HepG2 (cell line): ENCODE measurements at regions not wholly inside any gene's neighbourhood (a gene's known extent, or its start where the extent isn't known, plus 50 kb on each side); places are given as distances from the start of the nearest gene placed in this dataset.

Experiments
- ATAC-seq: fragments of 200-7000 bp; cut with Tn5 transposase; 3 replicates; pipeline ENCODE4 v1.9.1; 2020; ENCODE audit warnings: mild to moderate bottlenecking, moderate library complexity
- BruUV-seq: library from RNA; stranded (reverse); fragments of 400-500 nt; replicated peaks from 2 replicates; lab custom pipeline; 2021; lab: Mats Ljungman, UMichigan
- CTCF ChIA-PET: fragments of 300-600 bp; formaldehyde crosslinking; extraction: SDS; loops from one replicate; lab custom pipeline; 2021; ENCODE audit warnings: low total read pairs, inconsistent platforms, low intra/inter-chr PET ratio; lab: Yijun Ruan, JAX
- POLR2A ChIA-PET: fragments of 350-600 bp; sonication (Branson Sonifier 250); formaldehyde crosslinking; loops from one replicate; lab custom pipeline; 2020; ENCODE audit warnings: antibody characterized with exemption, inconsistent platforms; lab: Yijun Ruan, JAX
- DNase-seq: peaks from one replicate; pipeline ENCODE4 v3.0.0-alpha.2; 2015; ENCODE audit warnings: low spot score
- FAIRE-seq: peaks from 3 replicates; lab custom pipeline; 2011; peaks lifted over from hg19 to GRCh38; lab: Jason Lieb, UNC
- H2AFZ ChIP-seq: one replicate; pipeline ENCODE4 v1.6.1; 2011; ENCODE audit warnings: low read length, inconsistent platforms
- H3K27ac ChIP-seq: fragments of 300-600 bp; 3 replicates; pipeline ENCODE4 v1.8.0; 2011; ENCODE audit warnings: mixed run types, mild to moderate bottlenecking, mixed read lengths, low read length, inconsistent platforms; ENCODE audit not compliant: insufficient read depth; ENCODE audit errors: extremely low read length
- H3K27me3 ChIP-seq, 2 experiments: fragments of 200-600 bp in 1 of 2; 2 replicates in 1 of 2; 3 replicates in 1 of 2; pipeline versions ENCODE4 v1.6.0 to v1.8.0; 2011; ENCODE audit warnings: low read length in 2 of 2, mild to moderate bottlenecking in 2 of 2, moderate library complexity in 2 of 2, inconsistent platforms in 1 of 2; ENCODE audit not compliant: insufficient read depth in 2 of 2, control insufficient read depth in 1 of 2
- H3K36me3 ChIP-seq, 2 experiments: fragments of 200-600 bp in 1 of 2; replicated peaks in 1 of 2; 2 replicates in 1 of 2; 3 replicates in 1 of 2; pipeline versions ENCODE4 v1.5.1 to v1.8.0; 2011; ENCODE audit warnings: low read length in 2 of 2, inconsistent platforms in 1 of 2; ENCODE audit not compliant: insufficient read depth in 2 of 2, control insufficient read depth in 1 of 2
- H3K4me1 ChIP-seq: 2 replicates; pipeline ENCODE4 v1.5.1; 2012; ENCODE audit warnings: low read length, inconsistent platforms; ENCODE audit not compliant: insufficient read depth
- H3K4me2 ChIP-seq: 2 replicates; pipeline ENCODE4 v1.6.0; 2011; ENCODE audit warnings: low read depth, low read length, inconsistent platforms
- H3K4me3 ChIP-seq, 3 experiments: fragments of 200-600 bp in 1 of 3; sonication (generic), shearing (Covaris generic) in 1 of 3; replicated peaks in 1 of 3; 2 replicates each; pipeline ENCODE4 v1.5.1; 2011 to 2016; ENCODE audit warnings: low read length in 3 of 3, inconsistent platforms in 2 of 3, low read depth in 2 of 3, mild to moderate bottlenecking in 2 of 3, control low read depth in 1 of 3, mixed read lengths in 1 of 3; ENCODE audit not compliant: insufficient read depth in 1 of 3
- H3K79me2 ChIP-seq: one replicate; pipeline ENCODE4 v1.6.1; 2011; ENCODE audit warnings: low read length, inconsistent platforms; ENCODE audit not compliant: insufficient read depth
- H3K9ac ChIP-seq: 2 replicates; pipeline ENCODE4 v1.6.0; 2011; ENCODE audit warnings: mild to moderate bottlenecking, low read depth, low read length, inconsistent platforms; ENCODE audit not compliant: insufficient read depth
- H3K9me3 ChIP-seq: 2 replicates; pipeline ENCODE4 v1.5.1; 2012; ENCODE audit warnings: mild to moderate bottlenecking, low read length
- H4K20me1 ChIP-seq: 2 replicates; pipeline ENCODE4 v1.6.0; 2011; ENCODE audit warnings: inconsistent platforms, mild to moderate bottlenecking, low read length, moderate library complexity; ENCODE audit not compliant: insufficient read depth
- ARHGAP35 ChIP-seq: sonication (generic); formaldehyde crosslinking; IDR thresholded peaks from 2 replicates; pipeline ENCODE4 v1.9.0; 2022; ENCODE audit warnings: mild to moderate bottlenecking, inconsistent platforms, moderate library complexity, missing genetic modification reagents, borderline replicate concordance
- FOSL2 ChIP-seq: sonication (generic); formaldehyde crosslinking; IDR thresholded peaks from 2 replicates; pipeline ENCODE4 v1.4.0; 2020; ENCODE audit warnings: missing genetic modification reagents
- JUND ChIP-seq: sonication (generic); formaldehyde crosslinking; IDR thresholded peaks from 2 replicates; pipeline ENCODE4 v1.8.0; 2022; ENCODE audit warnings: mild to moderate bottlenecking, missing genetic modification reagents
- MAFF ChIP-seq: IDR thresholded peaks from 2 replicates; pipeline ENCODE4 v1.6.1; 2011; ENCODE audit warnings: low read depth, low read length, improper control_type of control experiment
- MYC ChIP-seq: sonication (generic); formaldehyde crosslinking; IDR thresholded peaks from 2 replicates; pipeline ENCODE4 v1.9.0; 2021; ENCODE audit warnings: missing genetic modification reagents, borderline replicate concordance
- SALL1 ChIP-seq: sonication (generic); formaldehyde crosslinking; IDR thresholded peaks from 2 replicates; pipeline ENCODE4 v1.8.0; 2022; ENCODE audit warnings: mild to moderate bottlenecking, missing genetic modification reagents
- SNAPC2 ChIP-seq: sonication (generic); formaldehyde crosslinking; IDR thresholded peaks from 2 replicates; pipeline ENCODE4 v1.8.1; 2022; ENCODE audit warnings: mild to moderate bottlenecking, missing genetic modification reagents
- ZNF644 ChIP-seq: IDR thresholded peaks from 2 replicates; pipeline ENCODE4 v1.6.1; 2016; ENCODE audit warnings: low read depth
- ZNF775 ChIP-seq: sonication (generic); formaldehyde crosslinking; IDR thresholded peaks from 2 replicates; pipeline ENCODE4 v1.4.0; 2020; ENCODE audit warnings: missing genetic modification reagents, mild to moderate bottlenecking, moderate library complexity, borderline replicate concordance
- WGBS: methylation state at CpG from one replicate; pipeline ENCODE4 v1.1.6; 2017; ENCODE audit warnings: low lambda C conversion rate; 5-methylcytosine and 5-hydroxymethylcytosine counted together
- in situ Hi-C: cut with HindIII; loops from 2 replicates; pipeline ENCODE4 v1.10.0; 2017; ENCODE audit warnings: low pct_unique_long_range_greater_than_20kb; ENCODE audit not compliant: extremely low pct_ligation_motif_present
- intact Hi-C: fragments of 100-400 bp; cut with micrococcal nuclease; formaldehyde crosslinking; loops from one replicate; pipeline ENCODE4 v1.10.0; 2022; ENCODE audit not compliant: unreplicated experiment
- TF ChIP-seq, protein P1 (sequence below): sonication (generic); formaldehyde crosslinking; IDR thresholded peaks from 2 replicates; pipeline ENCODE4 v1.8.0; 2022; ENCODE audit warnings: missing genetic modification reagents, mild to moderate bottlenecking, borderline replicate concordance
- TF ChIP-seq, protein P2 (sequence below): sonication (generic); formaldehyde crosslinking; IDR thresholded peaks from 2 replicates; pipeline ENCODE4 v1.5.0; 2020; ENCODE audit warnings: mild to moderate bottlenecking, missing genetic modification reagents
- TF ChIP-seq, protein P3 (sequence below): sonication (generic); formaldehyde crosslinking; IDR thresholded peaks from 2 replicates; pipeline ENCODE4 v1.4.0; 2020; ENCODE audit warnings: missing genetic modification reagents

DNA sequence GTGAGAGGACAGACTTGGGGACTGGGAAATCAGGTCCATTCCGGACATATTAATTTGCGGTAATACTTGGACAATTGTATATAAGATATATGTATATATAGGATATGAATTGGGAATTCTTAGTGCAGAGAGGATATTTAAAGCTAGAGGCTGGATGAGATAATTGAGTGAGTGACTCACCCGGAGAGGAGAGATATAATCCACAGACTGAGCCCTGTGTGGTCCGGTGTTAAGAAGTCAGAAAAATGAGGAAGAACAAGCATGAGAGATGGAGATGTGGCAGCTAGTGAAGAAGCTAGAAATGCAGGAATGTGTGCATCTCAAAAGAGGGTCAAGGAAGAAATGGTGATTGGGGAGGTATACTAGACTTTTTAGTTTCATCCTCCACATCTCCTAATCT, 336.2 kb downstream of the SLC7A11 start:
- H2AFZ ChIP-seq, result no peak overlapping the region
- no TSS peak for BruUV-seq
- ATAC-seq (no peak), FAIRE-seq (no peak), DNase-seq (no peak)
- H3K4me2 ChIP-seq, result no peak overlapping the region
- H3K27me3 ChIP-seq, result no peaks in the 10 kb centered on the region
- no peak overlapping the region for H3K9ac ChIP-seq
- in situ Hi-C loops, result no loop called here
- ChIA-PET CTCF (no interaction called here), POLR2A (no interaction called here)
- H3K27ac ChIP-seq, result no peak overlapping the region
- intact Hi-C loops, result no loop called here
- no peaks in the 10 kb centered on the region for H3K36me3 ChIP-seq
- 33% methylated on average over 4 of the region's 4 CpGs for WGBS
- H3K9me3 ChIP-seq, result no peaks in the 10 kb centered on the region
- no peaks in the 10 kb centered on the region for H3K79me2 ChIP-seq
- TF ChIP-seq ZNF644 (CRISPR knock-in tag) (no peak), JUND (no peak), FOSL2 (CRISPR knock-in tag) (no peak), ZNF775 (CRISPR knock-in tag) (no peak), SNAPC2 (CRISPR knock-in tag) (no peak), SALL1 (CRISPR knock-in tag) (no peak), ARHGAP35 (no peak), MAFF (no peak), MYC (CRISPR knock-in tag) (no peak)
- TF ChIP-seq, protein P1, sequence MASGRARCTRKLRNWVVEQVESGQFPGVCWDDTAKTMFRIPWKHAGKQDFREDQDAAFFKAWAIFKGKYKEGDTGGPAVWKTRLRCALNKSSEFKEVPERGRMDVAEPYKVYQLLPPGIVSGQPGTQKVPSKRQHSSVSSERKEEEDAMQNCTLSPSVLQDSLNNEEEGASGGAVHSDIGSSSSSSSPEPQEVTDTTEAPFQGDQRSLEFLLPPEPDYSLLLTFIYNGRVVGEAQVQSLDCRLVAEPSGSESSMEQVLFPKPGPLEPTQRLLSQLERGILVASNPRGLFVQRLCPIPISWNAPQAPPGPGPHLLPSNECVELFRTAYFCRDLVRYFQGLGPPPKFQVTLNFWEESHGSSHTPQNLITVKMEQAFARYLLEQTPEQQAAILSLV (CRISPR knock-in tag), result no peak
- TF ChIP-seq, protein P2, sequence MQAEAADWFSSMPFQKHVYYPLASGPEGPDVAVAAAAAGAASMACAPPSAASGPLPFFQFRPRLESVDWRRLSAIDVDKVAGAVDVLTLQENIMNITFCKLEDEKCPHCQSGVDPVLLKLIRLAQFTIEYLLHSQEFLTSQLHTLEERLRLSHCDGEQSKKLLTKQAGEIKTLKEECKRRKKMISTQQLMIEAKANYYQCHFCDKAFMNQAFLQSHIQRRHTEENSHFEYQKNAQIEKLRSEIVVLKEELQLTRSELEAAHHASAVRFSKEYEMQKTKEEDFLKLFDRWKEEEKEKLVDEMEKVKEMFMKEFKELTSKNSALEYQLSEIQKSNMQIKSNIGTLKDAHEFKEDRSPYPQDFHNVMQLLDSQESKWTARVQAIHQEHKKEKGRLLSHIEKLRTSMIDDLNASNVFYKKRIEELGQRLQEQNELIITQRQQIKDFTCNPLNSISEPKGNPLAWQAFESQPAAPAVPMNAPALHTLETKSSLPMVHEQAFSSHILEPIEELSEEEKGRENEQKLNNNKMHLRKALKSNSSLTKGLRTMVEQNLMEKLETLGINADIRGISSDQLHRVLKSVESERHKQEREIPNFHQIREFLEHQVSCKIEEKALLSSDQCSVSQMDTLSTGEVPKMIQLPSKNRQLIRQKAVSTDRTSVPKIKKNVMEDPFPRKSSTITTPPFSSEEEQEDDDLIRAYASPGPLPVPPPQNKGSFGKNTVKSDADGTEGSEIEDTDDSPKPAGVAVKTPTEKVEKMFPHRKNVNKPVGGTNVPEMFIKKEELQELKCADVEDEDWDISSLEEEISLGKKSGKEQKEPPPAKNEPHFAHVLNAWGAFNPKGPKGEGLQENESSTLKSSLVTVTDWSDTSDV (CRISPR knock-in tag), result no peak
- TF ChIP-seq, protein P3, sequence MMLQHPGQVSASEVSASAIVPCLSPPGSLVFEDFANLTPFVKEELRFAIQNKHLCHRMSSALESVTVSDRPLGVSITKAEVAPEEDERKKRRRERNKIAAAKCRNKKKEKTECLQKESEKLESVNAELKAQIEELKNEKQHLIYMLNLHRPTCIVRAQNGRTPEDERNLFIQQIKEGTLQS (CRISPR knock-in tag), result no peak
- no peak overlapping the region for H3K4me3 ChIP-seq
- no peaks in the 10 kb centered on the region for H3K4me1 ChIP-seq
- H4K20me1 ChIP-seq, result no peaks in the 10 kb centered on the region
